ENCODE measurements at regions not wholly inside any gene's neighbourhood (a gene's known extent, or its start where the extent isn't known, plus 50 kb on each side); places are given as distances from the start of the nearest gene placed in this dataset.

DNA sequence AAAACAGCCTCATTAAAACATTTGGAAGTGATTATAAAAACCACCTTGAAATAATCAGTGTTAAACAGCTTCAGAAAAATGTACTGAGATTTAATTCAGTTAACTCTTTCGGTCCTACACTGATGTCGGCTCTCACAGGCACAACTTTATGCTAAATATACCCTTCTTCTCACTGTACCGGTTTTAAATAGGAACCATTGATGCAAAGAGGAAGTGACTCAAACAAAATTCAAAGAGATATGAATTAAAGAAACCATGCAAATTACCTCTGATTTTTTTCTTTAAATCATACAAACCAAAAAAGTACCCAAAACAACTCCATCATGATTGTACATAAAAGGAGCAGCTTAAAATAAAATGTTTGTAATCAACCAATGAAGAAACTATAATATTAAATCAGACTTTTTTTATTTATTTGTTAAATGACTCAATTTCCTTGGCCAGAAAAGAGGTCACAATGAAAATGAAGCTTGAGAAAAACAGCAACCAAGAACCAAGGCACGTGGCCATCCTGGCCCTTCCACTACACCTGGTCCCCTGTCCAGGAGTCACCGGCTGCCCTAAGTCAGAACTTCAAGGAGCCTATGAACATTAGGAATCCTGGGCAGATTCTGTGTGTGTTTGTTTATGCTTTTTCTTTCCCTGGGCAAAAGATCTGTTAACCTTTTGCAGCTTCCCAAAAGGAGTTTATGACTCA, 73.0 kb upstream of the CABCOCO1 start:
- H3K4me1 Mint-ChIP-seq: peaks cover 10% of the 10 kb centered on the region
- H3K36me3 ChIP-seq (ENCODE audit: control insufficient read depth, insufficient read depth, low read length): no peaks in the 10 kb centered on the region
- H3K4me3 Mint-ChIP-seq: no peak overlapping the region
- no peaks in the 10 kb centered on the region for H3K4me1 ChIP-seq (ENCODE audit: control insufficient read depth, insufficient read depth, low read length)
- H3K9me3 ChIP-seq (ENCODE audit: control insufficient read depth, low read length): no peaks in the 10 kb centered on the region
- no peak overlapping the region for H3K9ac ChIP-seq (ENCODE audit: extremely low read depth, low read length, poor library complexity, severe bottlenecking)
- H3K27me3 ChIP-seq (ENCODE audit: control insufficient read depth, insufficient read depth, low read length, poor library complexity, severe bottlenecking): no peaks in the 10 kb centered on the region
- 85 to 92% methylated on average over 5 of the region's 5 CpGs for WGBS, 2 experiments (ENCODE audit: insufficient coverage in 1 of 2, insufficient read length in 1 of 2)
- no peak overlapping the region for H3K27ac ChIP-seq (ENCODE audit: low read depth, low read length)
- H3K4me3 ChIP-seq (ENCODE audit: low read length): no peak overlapping the region
- H3K36me3 Mint-ChIP-seq (ENCODE audit: low read depth): no peaks in the 10 kb centered on the region
- no peaks in the 10 kb centered on the region for H3K9me3 Mint-ChIP-seq
- DNase-seq: no peak
- H3K27ac Mint-ChIP-seq: no peak overlapping the region
- TF ChIP-seq, protein P1, sequence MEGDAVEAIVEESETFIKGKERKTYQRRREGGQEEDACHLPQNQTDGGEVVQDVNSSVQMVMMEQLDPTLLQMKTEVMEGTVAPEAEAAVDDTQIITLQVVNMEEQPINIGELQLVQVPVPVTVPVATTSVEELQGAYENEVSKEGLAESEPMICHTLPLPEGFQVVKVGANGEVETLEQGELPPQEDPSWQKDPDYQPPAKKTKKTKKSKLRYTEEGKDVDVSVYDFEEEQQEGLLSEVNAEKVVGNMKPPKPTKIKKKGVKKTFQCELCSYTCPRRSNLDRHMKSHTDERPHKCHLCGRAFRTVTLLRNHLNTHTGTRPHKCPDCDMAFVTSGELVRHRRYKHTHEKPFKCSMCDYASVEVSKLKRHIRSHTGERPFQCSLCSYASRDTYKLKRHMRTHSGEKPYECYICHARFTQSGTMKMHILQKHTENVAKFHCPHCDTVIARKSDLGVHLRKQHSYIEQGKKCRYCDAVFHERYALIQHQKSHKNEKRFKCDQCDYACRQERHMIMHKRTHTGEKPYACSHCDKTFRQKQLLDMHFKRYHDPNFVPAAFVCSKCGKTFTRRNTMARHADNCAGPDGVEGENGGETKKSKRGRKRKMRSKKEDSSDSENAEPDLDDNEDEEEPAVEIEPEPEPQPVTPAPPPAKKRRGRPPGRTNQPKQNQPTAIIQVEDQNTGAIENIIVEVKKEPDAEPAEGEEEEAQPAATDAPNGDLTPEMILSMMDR (conservative IDR thresholded peaks at IDR 0.05): no peak
- H3K27me3 Mint-ChIP-seq (ENCODE audit: insufficient read depth): no peaks in the 10 kb centered on the region

DNA sequence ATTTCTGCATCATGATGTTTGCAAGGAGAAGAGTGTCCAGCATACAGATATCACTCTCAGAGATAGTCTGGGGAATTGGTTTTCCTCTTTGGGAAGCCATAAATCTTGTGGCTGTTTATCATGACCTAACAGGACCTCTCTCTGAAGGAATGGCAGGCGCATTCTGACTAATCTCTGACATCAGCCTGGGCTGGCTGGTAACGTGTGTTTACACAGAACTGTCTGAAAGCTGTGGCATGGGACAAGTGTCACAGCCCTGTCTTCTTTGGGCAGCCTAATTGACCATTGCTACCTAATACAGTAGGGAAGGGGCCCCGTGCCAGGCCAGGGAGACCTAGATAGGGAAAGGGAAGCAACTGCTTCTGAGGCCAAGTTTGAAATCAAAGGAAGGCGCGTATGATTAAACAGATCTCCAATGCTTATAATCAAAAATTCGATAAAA, 73.9 kb upstream of the CABCOCO1 start:
- Histone ChIP-seq H3K27me3 (ENCODE audit: control insufficient read depth, insufficient read depth, low read length, poor library complexity, severe bottlenecking) (no peaks in the 10 kb centered on the region), H3K9me3 (ENCODE audit: control insufficient read depth, low read length) (no peaks in the 10 kb centered on the region), H3K4me1 (ENCODE audit: control insufficient read depth, insufficient read depth, low read length) (no peaks in the 10 kb centered on the region), H3K27ac (ENCODE audit: low read depth, low read length) (no peak overlapping the region), H3K36me3 (ENCODE audit: control insufficient read depth, insufficient read depth, low read length) (no peaks in the 10 kb centered on the region), H3K9ac (ENCODE audit: extremely low read depth, low read length, poor library complexity, severe bottlenecking) (no peak overlapping the region), H3K4me3 (ENCODE audit: low read length) (no peak overlapping the region)
- peaks cover 2% of the 10 kb centered on the region for H3K4me1 Mint-ChIP-seq
- DNase-seq: no peak
- 91 to 100% methylated on average over 1 to 3 of the region's 6 CpGs for WGBS, 2 experiments (ENCODE audit: insufficient coverage in 1 of 2, insufficient read length in 1 of 2)
- H3K36me3 Mint-ChIP-seq (ENCODE audit: low read depth): no peaks in the 10 kb centered on the region
- no peak overlapping the region for H3K27ac Mint-ChIP-seq
- TF ChIP-seq, protein P1 (conservative IDR thresholded peaks at IDR 0.05): no peak
- no peaks in the 10 kb centered on the region for H3K9me3 Mint-ChIP-seq
- H3K27me3 Mint-ChIP-seq (ENCODE audit: insufficient read depth): no peaks in the 10 kb centered on the region
- H3K4me3 Mint-ChIP-seq: no peak overlapping the region

DNA sequence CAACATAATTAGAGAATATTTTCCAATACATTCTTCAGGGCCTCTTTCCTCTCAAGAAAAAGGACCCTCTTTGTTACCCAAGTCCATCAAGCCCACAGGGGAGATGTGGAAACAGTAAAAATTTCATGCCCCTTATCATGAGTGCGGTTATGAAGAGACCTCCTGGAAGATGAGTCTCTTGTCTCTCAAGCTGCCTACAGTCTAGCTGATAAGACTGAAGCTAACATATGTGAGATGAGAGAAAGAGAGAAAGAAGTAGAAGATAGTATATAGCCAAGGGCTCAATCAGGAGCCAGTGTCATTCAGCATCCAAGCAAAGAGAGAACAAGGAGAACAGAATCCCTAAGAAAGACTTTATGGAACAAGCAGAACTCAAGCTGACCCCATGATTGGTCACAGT, 75.9 kb upstream of the CABCOCO1 start:
- no peaks in the 10 kb centered on the region for H3K4me1 Mint-ChIP-seq
- Histone ChIP-seq H3K27ac (ENCODE audit: low read depth, low read length) (no peak overlapping the region), H3K9ac (ENCODE audit: extremely low read depth, low read length, poor library complexity, severe bottlenecking) (no peak overlapping the region), H3K4me1 (ENCODE audit: control insufficient read depth, insufficient read depth, low read length) (no peaks in the 10 kb centered on the region), H3K9me3 (ENCODE audit: control insufficient read depth, low read length) (no peaks in the 10 kb centered on the region), H3K36me3 (ENCODE audit: control insufficient read depth, insufficient read depth, low read length) (no peaks in the 10 kb centered on the region), H3K4me3 (ENCODE audit: low read length) (no peak overlapping the region), H3K27me3 (ENCODE audit: control insufficient read depth, insufficient read depth, low read length, poor library complexity, severe bottlenecking) (no peaks in the 10 kb centered on the region)
- no peak for DNase-seq
- no peak overlapping the region for H3K27ac Mint-ChIP-seq
- no peak overlapping the region for H3K4me3 Mint-ChIP-seq
- H3K27me3 Mint-ChIP-seq (ENCODE audit: insufficient read depth): no peaks in the 10 kb centered on the region
- H3K9me3 Mint-ChIP-seq: no peaks in the 10 kb centered on the region
- TF ChIP-seq, protein P1 (conservative IDR thresholded peaks at IDR 0.05): no peak
- no peaks in the 10 kb centered on the region for H3K36me3 Mint-ChIP-seq (ENCODE audit: low read depth)
- 57 to 100% methylated on average over 1 of the region's 1 CpG for WGBS, 2 experiments (ENCODE audit: insufficient coverage in 1 of 2, insufficient read length in 1 of 2)

All from endodermal cell (in vitro differentiated cells).